CD14-positive monocyte (primary cell): ENCODE measurements at regions not wholly inside any gene's neighbourhood (a gene's known extent, or its start where the extent isn't known, plus 50 kb on each side); places are given as distances from the start of the nearest gene placed in this dataset.

ENCODE experiments used
- DNase-seq, 3 donors: peaks; one replicate each; pipeline ENCODE4 v3.0.0-alpha.2; 2011 to 2022
- H2AFZ ChIP-seq: 2 replicates; pipeline ENCODE4 v1.6.0; 2012; ENCODE audit warnings: mild to moderate bottlenecking, low read depth, low read length, inconsistent platforms; ENCODE audit not compliant: insufficient read depth, poor library complexity, severe bottlenecking
- H3K27ac ChIP-seq, 2 donors: 1 replicate in 1 of 2; 2 replicates in 1 of 2; pipeline ENCODE4 v1.5.1; 2012 to 2013; ENCODE audit warnings: low read length in 2 of 2, control low read depth in 1 of 2, inconsistent platforms in 1 of 2, low read depth in 1 of 2, mild to moderate bottlenecking in 1 of 2
- H3K27me3 ChIP-seq, 2 donors: one replicate each; pipeline versions ENCODE4 v1.6.0 to v1.6.1; 2011 to 2013; ENCODE audit warnings: low read length in 2 of 2; ENCODE audit not compliant: control insufficient read depth in 2 of 2, insufficient read depth in 2 of 2
- H3K36me3 ChIP-seq, 2 donors: replicated peaks in 1 of 2; 1 replicate in 1 of 2; 2 replicates in 1 of 2; pipeline versions ENCODE4 v1.5.1 to v1.6.1; 2012 to 2013; ENCODE audit warnings: low read length in 2 of 2, control low read depth in 1 of 2, inconsistent platforms in 1 of 2, mild to moderate bottlenecking in 1 of 2; ENCODE audit not compliant: insufficient read depth in 2 of 2, control insufficient read depth in 1 of 2
- H3K4me1 ChIP-seq, 2 donors: 1 replicate in 1 of 2; 2 replicates in 1 of 2; pipeline versions ENCODE4 v1.5.1 to v1.6.1; 2012 to 2013; ENCODE audit warnings: low read length in 2 of 2, control low read depth in 1 of 2, inconsistent platforms in 1 of 2, mild to moderate bottlenecking in 1 of 2, moderate library complexity in 1 of 2; ENCODE audit not compliant: insufficient read depth in 2 of 2, control insufficient read depth in 1 of 2
- H3K4me2 ChIP-seq: replicated peaks from 2 replicates; pipeline ENCODE3; 2012; ENCODE audit warnings: low read length, moderate library complexity, mild to moderate bottlenecking; ENCODE audit not compliant: poor library complexity, severe bottlenecking; ENCODE audit errors: extremely low read depth
- H3K4me3 ChIP-seq, 3 experiments: fragments of 200-600 bp in 1 of 3; sonication (generic) in 1 of 3; replicated peaks in 1 of 3; 1 replicate in 2 of 3; 2 replicates in 1 of 3; pipeline ENCODE4 v1.5.1; 2011 to 2013; ENCODE audit warnings: low read length in 3 of 3, mild to moderate bottlenecking in 3 of 3, control low read depth in 2 of 3, low read depth in 2 of 3, inconsistent platforms in 1 of 3, moderate library complexity in 1 of 3
- H3K79me2 ChIP-seq: 2 replicates; pipeline ENCODE4 v1.6.0; 2012; ENCODE audit warnings: mild to moderate bottlenecking, control low read depth, inconsistent platforms, low read length, moderate library complexity; ENCODE audit not compliant: insufficient read depth
- H3K9ac ChIP-seq: 2 replicates; pipeline ENCODE4 v1.6.0; 2017; ENCODE audit warnings: low read length, mild to moderate bottlenecking; ENCODE audit not compliant: insufficient read depth, poor library complexity, severe bottlenecking
- H3K9me3 ChIP-seq, 2 donors: replicated peaks in 1 of 2; 1 replicate in 1 of 2; 2 replicates in 1 of 2; pipeline versions ENCODE4 v1.5.1 to v1.6.1; 2012 to 2013; ENCODE audit warnings: low read length in 2 of 2, control low read depth in 1 of 2; ENCODE audit not compliant: control insufficient read depth in 1 of 2, insufficient read depth in 1 of 2
- H4K20me1 ChIP-seq: 2 replicates; pipeline ENCODE4 v1.6.0; 2012; ENCODE audit warnings: mild to moderate bottlenecking, low read length, control low read depth, moderate library complexity; ENCODE audit not compliant: insufficient read depth
- H3K27ac Mint-ChIP-seq, 7 donors: one replicate each; pipeline ENCODE4 v1.8.0; 2020; ENCODE audit warnings: mild to moderate bottlenecking in 7 of 7, mixed read lengths in 7 of 7, moderate library complexity in 6 of 7, inconsistent platforms in 2 of 7
- H3K27me3 Mint-ChIP-seq, 3 donors: one replicate each; pipeline ENCODE4 v1.8.0; 2021 to 2022; ENCODE audit warnings: low read depth in 3 of 3, mild to moderate bottlenecking in 3 of 3, mixed read lengths in 3 of 3, moderate library complexity in 3 of 3, inconsistent platforms in 1 of 3
- H3K36me3 Mint-ChIP-seq, 2 donors: one replicate each; pipeline ENCODE4 v1.8.0; 2020; ENCODE audit warnings: mixed read lengths in 2 of 2, inconsistent platforms in 1 of 2, mild to moderate bottlenecking in 1 of 2
- H3K4me1 Mint-ChIP-seq: one replicate; pipeline ENCODE4 v1.8.0; 2020; ENCODE audit warnings: mild to moderate bottlenecking, mixed read lengths
- H3K4me3 Mint-ChIP-seq, 2 donors: one replicate each; pipeline ENCODE4 v1.8.0; 2020; ENCODE audit warnings: mild to moderate bottlenecking in 2 of 2, mixed read lengths in 2 of 2, moderate library complexity in 1 of 2
- H3K9me3 Mint-ChIP-seq, 7 donors: one replicate each; pipeline ENCODE4 v1.8.0; 2020 to 2022; ENCODE audit warnings: mixed read lengths in 7 of 7, mild to moderate bottlenecking in 6 of 7, moderate library complexity in 6 of 7, inconsistent platforms in 2 of 7
- WGBS: methylation state at CpG from one replicate; pipeline ENCODE4 v1.1.5; 2013; ENCODE audit warnings: missing lambda C conversion rate; ENCODE audit not compliant: insufficient coverage; 5-methylcytosine and 5-hydroxymethylcytosine counted together
- intact Hi-C, 2 donors: fragments of 100-400 bp; cut with micrococcal nuclease; formaldehyde crosslinking; loops; one replicate each; pipeline versions ENCODE4 v1.15.0 to v1.15.1; 2023
- TF ChIP-seq, protein P1 (sequence below): fragments of 200-600 bp; IDR thresholded peaks from one replicate; pipeline ENCODE4 v1.8.0; 2022; ENCODE audit warnings: antibody characterized with exemption, mild to moderate bottlenecking

DNA sequence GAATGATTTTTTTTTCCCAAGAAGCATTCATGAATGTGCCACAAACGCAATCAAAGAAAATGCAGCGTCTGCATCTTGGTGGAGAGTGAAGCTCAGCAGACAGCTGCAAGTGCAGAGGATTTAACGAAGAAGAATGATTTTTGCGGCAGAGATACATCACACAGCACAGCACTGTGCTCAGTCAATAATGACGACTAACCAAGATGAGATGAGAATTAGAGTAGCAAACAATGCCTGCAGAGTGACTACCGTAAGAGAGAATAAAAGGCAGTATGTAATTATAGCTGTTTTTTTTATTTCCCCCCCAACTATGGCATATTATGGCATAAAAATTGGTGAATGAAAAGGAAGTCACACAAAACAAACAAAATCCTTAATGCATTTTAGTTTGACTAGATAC lies 218.0 kb upstream of the ROBO1 start:
- TF ChIP-seq, protein P1, sequence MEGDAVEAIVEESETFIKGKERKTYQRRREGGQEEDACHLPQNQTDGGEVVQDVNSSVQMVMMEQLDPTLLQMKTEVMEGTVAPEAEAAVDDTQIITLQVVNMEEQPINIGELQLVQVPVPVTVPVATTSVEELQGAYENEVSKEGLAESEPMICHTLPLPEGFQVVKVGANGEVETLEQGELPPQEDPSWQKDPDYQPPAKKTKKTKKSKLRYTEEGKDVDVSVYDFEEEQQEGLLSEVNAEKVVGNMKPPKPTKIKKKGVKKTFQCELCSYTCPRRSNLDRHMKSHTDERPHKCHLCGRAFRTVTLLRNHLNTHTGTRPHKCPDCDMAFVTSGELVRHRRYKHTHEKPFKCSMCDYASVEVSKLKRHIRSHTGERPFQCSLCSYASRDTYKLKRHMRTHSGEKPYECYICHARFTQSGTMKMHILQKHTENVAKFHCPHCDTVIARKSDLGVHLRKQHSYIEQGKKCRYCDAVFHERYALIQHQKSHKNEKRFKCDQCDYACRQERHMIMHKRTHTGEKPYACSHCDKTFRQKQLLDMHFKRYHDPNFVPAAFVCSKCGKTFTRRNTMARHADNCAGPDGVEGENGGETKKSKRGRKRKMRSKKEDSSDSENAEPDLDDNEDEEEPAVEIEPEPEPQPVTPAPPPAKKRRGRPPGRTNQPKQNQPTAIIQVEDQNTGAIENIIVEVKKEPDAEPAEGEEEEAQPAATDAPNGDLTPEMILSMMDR, result no peak
- H3K9ac ChIP-seq, result no peak overlapping the region
- Mint-ChIP-seq H3K27ac (no peak overlapping the region), H3K9me3 (peaks cover 1 to 6% (median 3%) of the 10 kb centered on the region in 7 donors), H3K36me3 (no peaks in the 10 kb centered on the region), H3K4me1 (no peaks in the 10 kb centered on the region), H3K27me3 (peaks cover 0 to 1% (median 0%) of the 10 kb centered on the region in 3 donors), H3K4me3 (no peak overlapping the region)
- H3K4me1 ChIP-seq, result no peaks in the 10 kb centered on the region
- no peak overlapping the region for H3K27ac ChIP-seq
- H3K27me3 ChIP-seq, result no peaks in the 10 kb centered on the region
- H3K9me3 ChIP-seq, result peaks cover 0 to 3% of the 10 kb centered on the region in 2 donors
- no peak for DNase-seq
- H3K4me3 ChIP-seq, result no peak overlapping the region
- no peaks in the 10 kb centered on the region for H3K36me3 ChIP-seq
- no peak overlapping the region for H3K4me2 ChIP-seq
- 93% methylated on average over 3 of the region's 6 CpGs for WGBS
- H4K20me1 ChIP-seq, result no peaks in the 10 kb centered on the region
- H3K79me2 ChIP-seq, result no peaks in the 10 kb centered on the region
- H2AFZ ChIP-seq, result no peak overlapping the region
- intact Hi-C loops, result no loop called here

DNA sequence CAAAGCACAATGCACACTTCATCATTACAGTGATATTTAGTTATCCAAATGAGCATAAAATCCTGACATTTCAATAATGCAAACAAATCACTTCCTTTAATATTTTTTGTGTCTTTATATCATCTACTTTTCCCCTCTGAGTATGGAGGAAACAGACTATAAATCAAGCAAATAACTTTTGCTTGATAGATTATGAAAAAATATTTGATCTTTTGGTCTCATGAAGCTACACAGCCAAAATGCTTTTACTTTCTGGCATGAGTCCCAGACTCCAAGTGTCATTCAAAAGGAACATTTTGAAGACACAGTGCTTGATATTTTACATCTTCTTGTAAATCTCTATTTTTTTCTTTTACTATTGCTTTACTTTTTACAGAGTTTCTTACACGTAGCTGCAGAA lies 215.3 kb upstream of the ROBO1 start:
- no peaks in the 10 kb centered on the region for H3K4me1 Mint-ChIP-seq
- no peak overlapping the region for H3K27ac ChIP-seq
- no peaks in the 10 kb centered on the region for H3K36me3 Mint-ChIP-seq
- H3K9me3 Mint-ChIP-seq, result peaks cover 0 to 5% (median 1%) of the 10 kb centered on the region in 7 donors
- WGBS, result no CpG with 5 or more reads among the region's 1 CpG
- H3K79me2 ChIP-seq, result no peaks in the 10 kb centered on the region
- no peak overlapping the region for H3K4me3 Mint-ChIP-seq
- intact Hi-C loops, result no loop called here
- H3K27ac Mint-ChIP-seq, result no peak overlapping the region
- peaks cover 6% of the 10 kb centered on the region in 2 donors for H3K9me3 ChIP-seq
- no peaks in the 10 kb centered on the region for H3K36me3 ChIP-seq
- TF ChIP-seq, protein P1, result no peak
- H4K20me1 ChIP-seq, result no peaks in the 10 kb centered on the region
- H3K4me1 ChIP-seq, result no peaks in the 10 kb centered on the region
- no peak overlapping the region for H2AFZ ChIP-seq
- H3K4me3 ChIP-seq, result no peak overlapping the region
- DNase-seq, result no peak
- H3K9ac ChIP-seq, result no peak overlapping the region
- H3K4me2 ChIP-seq, result no peak overlapping the region
- peaks cover 0 to 1% (median 0%) of the 10 kb centered on the region in 3 donors for H3K27me3 Mint-ChIP-seq
- H3K27me3 ChIP-seq, result no peaks in the 10 kb centered on the region
